Choroid plexus epithelial cell (primary cell): ENCODE measurements at regions not wholly inside any gene's neighbourhood (a gene's known extent, or its start where the extent isn't known, plus 50 kb on each side); places are given as distances from the start of the nearest gene placed in this dataset.

Experiments
- DNase-seq: peaks from one replicate; pipeline ENCODE4 v3.0.0-alpha.2; 2010; ENCODE audit warnings: low read depth
- H3K4me3 ChIP-seq: 2 replicates; pipeline ENCODE4 v1.5.1; 2011; ENCODE audit warnings: low read depth, mild to moderate bottlenecking, control low read depth, low read length, moderate library complexity
- CTCF ChIP-seq: conservative IDR thresholded peaks from 2 replicates; pipeline ENCODE4 v1.5.1; 2011; ENCODE audit warnings: low read depth, mild to moderate bottlenecking, control low read depth, inconsistent platforms, low read length, moderate library complexity

DNA sequence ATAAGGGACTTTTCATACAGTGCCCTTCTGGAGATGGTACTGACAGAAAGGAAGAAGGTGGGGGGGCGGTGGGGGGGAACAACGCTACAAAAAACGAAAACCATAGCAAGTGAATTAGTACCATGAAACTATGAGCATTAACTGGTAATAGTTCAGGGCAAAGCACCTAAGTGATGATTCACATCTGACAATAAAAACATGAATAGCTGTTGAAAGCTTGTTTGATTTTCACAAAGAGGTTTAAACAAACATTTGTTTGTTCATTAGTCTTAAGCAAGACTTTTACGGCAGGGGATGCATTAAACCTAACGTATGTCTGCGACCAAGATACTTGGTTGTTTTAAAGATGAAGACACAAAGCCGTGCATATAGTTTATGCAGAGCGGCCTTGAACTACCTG is 177.5 kb downstream of the LMO4 start:
- DNase-seq = no peak
- TF ChIP-seq CTCF = no peak
- H3K4me3 ChIP-seq = no peak overlapping the region

GRCh38 chr1:87508247-87508787 is 179.6 kb downstream of the LMO4 start:
- no peak overlapping the region for H3K4me3 ChIP-seq
- TF ChIP-seq CTCF = no peak
- peak; percentile 13 for DNase-seq

GRCh38 chr1:87510540-87510939 is 181.9 kb downstream of the LMO4 start:
- no peak for DNase-seq
- TF ChIP-seq CTCF = no peak
- H3K4me3 ChIP-seq = no peak overlapping the region

DNA sequence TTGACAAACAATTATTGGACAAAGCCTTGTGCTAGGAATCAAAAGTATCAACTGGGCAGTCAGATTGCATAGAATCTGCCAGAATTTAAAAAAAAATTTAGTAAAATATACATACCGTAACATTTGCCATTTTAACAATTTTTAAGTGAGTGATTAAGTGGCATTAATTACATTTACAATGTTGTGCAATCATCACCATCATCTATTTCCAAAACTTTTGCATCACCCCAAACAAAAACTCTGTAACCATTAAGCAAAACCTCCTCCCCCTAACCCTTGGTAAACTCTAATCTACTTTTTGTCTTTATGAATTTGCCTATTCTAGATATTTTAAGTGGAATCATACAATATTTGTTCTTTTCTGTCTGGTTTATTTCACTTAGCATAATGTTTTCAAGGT is 182.8 kb downstream of the LMO4 start:
- DNase-seq = no peak
- no peak for TF ChIP-seq CTCF
- H3K4me3 ChIP-seq = no peak overlapping the region

- peak; percentile 4 for DNase-seq
- no peak for TF ChIP-seq CTCF
- no peak overlapping the region for H3K4me3 ChIP-seq
Measured at GRCh38 chr1:87512431-87512830, 183.8 kb downstream of the LMO4 start.

- H3K4me3 ChIP-seq = no peak overlapping the region
- TF ChIP-seq CTCF = no peak
- peak; percentile 15 for DNase-seq
Measured at GRCh38 chr1:87513255-87513654, 184.6 kb downstream of the LMO4 start.

DNA sequence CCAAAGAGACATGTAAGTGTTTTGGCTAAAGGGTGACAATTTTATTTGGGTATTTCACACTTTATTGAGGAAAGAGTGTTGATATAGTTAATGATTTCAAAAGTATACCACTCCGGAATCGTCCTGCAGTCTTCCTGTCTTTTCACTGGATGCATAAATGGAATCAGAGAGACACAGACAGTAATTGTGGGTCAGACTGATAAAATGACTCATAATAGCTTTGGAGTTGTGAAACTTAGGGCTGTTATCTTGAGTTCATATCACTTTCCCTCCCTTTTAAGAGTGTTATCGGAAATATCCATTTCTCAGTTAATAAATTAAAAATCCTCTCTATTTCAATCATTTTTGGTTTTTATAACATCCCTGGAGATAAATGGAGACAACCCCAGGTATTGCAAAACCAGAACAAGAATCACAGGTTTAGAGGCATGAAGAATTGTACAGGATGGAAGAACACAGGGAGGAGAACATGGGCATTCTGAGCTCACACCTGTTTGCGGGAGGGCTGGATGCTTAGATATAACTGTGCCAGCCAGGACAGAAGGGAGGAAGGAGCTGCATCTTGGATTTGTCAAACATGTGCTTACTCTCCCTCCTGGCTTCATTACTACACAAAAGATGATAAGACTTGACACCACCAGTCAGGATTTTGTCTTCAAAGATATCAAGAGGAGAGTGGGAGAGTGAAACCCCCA is 185.4 kb downstream of the LMO4 start:
- no peak for DNase-seq
- no peak for TF ChIP-seq CTCF
- H3K4me3 ChIP-seq = no peak overlapping the region
